Esophagus muscularis mucosa (tissue), 4 donors: ENCODE measurements at regions not wholly inside any gene's neighbourhood (a gene's known extent, or its start where the extent isn't known, plus 50 kb on each side); places are given as distances from the start of the nearest gene placed in this dataset.

Experiments
- DNase-seq: peaks from one replicate; pipeline ENCODE4 v3.0.0-alpha.2; 2017; ENCODE audit errors: extremely low spot score
- H3K27ac ChIP-seq, 4 donors: fragments of 200-600 bp; sonication (generic); replicated peaks in 1 of 4; 1 replicate in 3 of 4; 2 replicates in 1 of 4; pipeline ENCODE4 v1.5.1; 2016 to 2019; ENCODE audit warnings: mild to moderate bottlenecking in 1 of 4
- H3K27me3 ChIP-seq, 4 donors: fragments of 200-600 bp; sonication (generic); one replicate each; pipeline versions ENCODE4 v1.5.1 to v1.6.0; 2016 to 2019
- H3K36me3 ChIP-seq, 4 donors: fragments of 200-600 bp; sonication (generic); one replicate each; pipeline ENCODE4 v1.5.1; 2016 to 2019
- H3K4me1 ChIP-seq, 4 donors: fragments of 200-600 bp; sonication (generic); one replicate each; pipeline ENCODE4 v1.5.1; 2016 to 2019
- H3K4me3 ChIP-seq, 4 donors: fragments of 200-600 bp; sonication (generic); 1 replicate in 2 of 4; 2 replicates in 2 of 4; pipeline ENCODE4 v1.5.1; 2016 to 2019; ENCODE audit warnings: mild to moderate bottlenecking in 4 of 4, moderate library complexity in 1 of 4
- H3K9me3 ChIP-seq, 4 donors: fragments of 200-600 bp; sonication (generic); 1 replicate in 3 of 4; 2 replicates in 1 of 4; pipeline ENCODE4 v1.5.1; 2016 to 2019
- EP300 ChIP-seq: sonication (generic); formaldehyde crosslinking; IDR thresholded peaks from one replicate; pipeline ENCODE4 v1.6.1; 2017; ENCODE audit warnings: antibody characterized with exemption
- POLR2A ChIP-seq: fragments of 450-650 bp; IDR thresholded peaks from one replicate; pipeline ENCODE4 v1.6.1; 2017; ENCODE audit warnings: antibody characterized with exemption, moderate library complexity, mild to moderate bottlenecking, low read depth
- POLR2AphosphoS5 ChIP-seq, 2 donors: sonication (generic); formaldehyde crosslinking; IDR thresholded peaks; one replicate each; pipeline ENCODE4 v1.6.1; 2017; ENCODE audit warnings: antibody characterized with exemption in 2 of 2
- WGBS: methylation state at CpG from one replicate; pipeline ENCODE4 v1.1.5; 2018; 5-methylcytosine and 5-hydroxymethylcytosine counted together
- intact Hi-C: fragments of 100-400 bp; cut with DNase I; formaldehyde crosslinking; loops from one replicate; pipeline ENCODE4 v1.15.1; 2023
- TF ChIP-seq, protein P1 (sequence below), 3 experiments: fragments of 200-600 bp in 2 of 3; fragments of 450-650 bp in 1 of 3; sonication (generic) in 2 of 3; IDR thresholded peaks; one replicate each; pipeline ENCODE4 v1.5.1; 2017 to 2019; ENCODE audit warnings: antibody characterized with exemption in 3 of 3, mild to moderate bottlenecking in 2 of 3, moderate library complexity in 1 of 3

DNA sequence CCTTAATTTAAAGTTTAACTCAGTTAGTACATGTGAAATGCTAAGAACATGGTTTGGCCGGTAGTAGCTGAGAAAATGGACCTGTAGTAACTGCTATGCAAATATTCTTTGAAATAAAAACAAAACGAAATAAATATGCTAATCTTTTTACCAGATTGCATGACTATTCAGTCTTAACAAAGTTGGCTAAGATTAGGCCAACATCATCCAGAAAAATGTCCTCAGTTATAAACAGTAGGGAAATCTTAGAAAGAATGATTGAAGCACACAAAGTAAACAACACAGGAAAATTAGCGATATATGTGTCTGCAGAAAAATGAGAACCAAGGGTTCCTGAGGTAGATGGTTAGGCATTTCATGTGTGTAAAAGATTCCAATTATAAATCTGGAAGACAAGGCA lies 832.1 kb downstream of the TUSC7 start:
- no peaks in the 10 kb centered on the region for H3K36me3 ChIP-seq
- H3K9me3 ChIP-seq = no peaks in the 10 kb centered on the region
- no peaks in the 10 kb centered on the region for H3K27me3 ChIP-seq
- DNase-seq = no peak
- intact Hi-C loops = no loop called here
- H3K4me1 ChIP-seq = no peaks in the 10 kb centered on the region
- H3K4me3 ChIP-seq = no peak overlapping the region
- TF ChIP-seq POLR2A (no peak), POLR2AphosphoS5 (IDR thresholded peaks at IDR 0.05) (no peak), EP300 (no peak)
- TF ChIP-seq, protein P1, sequence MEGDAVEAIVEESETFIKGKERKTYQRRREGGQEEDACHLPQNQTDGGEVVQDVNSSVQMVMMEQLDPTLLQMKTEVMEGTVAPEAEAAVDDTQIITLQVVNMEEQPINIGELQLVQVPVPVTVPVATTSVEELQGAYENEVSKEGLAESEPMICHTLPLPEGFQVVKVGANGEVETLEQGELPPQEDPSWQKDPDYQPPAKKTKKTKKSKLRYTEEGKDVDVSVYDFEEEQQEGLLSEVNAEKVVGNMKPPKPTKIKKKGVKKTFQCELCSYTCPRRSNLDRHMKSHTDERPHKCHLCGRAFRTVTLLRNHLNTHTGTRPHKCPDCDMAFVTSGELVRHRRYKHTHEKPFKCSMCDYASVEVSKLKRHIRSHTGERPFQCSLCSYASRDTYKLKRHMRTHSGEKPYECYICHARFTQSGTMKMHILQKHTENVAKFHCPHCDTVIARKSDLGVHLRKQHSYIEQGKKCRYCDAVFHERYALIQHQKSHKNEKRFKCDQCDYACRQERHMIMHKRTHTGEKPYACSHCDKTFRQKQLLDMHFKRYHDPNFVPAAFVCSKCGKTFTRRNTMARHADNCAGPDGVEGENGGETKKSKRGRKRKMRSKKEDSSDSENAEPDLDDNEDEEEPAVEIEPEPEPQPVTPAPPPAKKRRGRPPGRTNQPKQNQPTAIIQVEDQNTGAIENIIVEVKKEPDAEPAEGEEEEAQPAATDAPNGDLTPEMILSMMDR (IDR thresholded peaks at IDR 0.05) = no peak
- no peak overlapping the region for H3K27ac ChIP-seq
- WGBS = 85% methylated on average over 3 of the region's 3 CpGs

DNA sequence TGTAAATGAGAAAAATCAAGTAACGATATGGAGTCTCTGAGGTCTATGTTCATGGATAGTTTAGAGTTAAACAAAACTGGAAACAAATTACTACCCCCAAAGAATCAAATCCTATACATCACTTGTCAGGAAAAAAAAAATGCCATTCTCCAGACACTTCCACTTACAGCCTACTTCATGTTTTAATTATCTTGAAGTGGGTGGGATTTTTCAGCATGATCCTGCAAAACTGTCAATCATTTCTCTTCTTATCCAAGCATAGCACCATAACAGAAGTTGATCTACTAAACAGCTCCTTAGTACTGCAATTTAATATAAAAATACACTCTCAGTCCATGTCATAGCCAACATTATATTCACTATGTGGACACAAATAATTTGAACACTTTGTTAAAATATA lies 833.9 kb downstream of the TUSC7 start:
- Histone ChIP-seq H3K4me1 (no peaks in the 10 kb centered on the region), H3K27ac (no peak overlapping the region), H3K4me3 (no peak overlapping the region), H3K9me3 (no peaks in the 10 kb centered on the region), H3K27me3 (no peaks in the 10 kb centered on the region), H3K36me3 (no peaks in the 10 kb centered on the region)
- intact Hi-C loops = no loop called here
- 89% methylated on average over 1 of the region's 1 CpG for WGBS
- DNase-seq = no peak
- TF ChIP-seq, protein P1 (IDR thresholded peaks at IDR 0.05) = no peak
- TF ChIP-seq POLR2A (no peak), POLR2AphosphoS5 (IDR thresholded peaks at IDR 0.05) (no peak), EP300 (no peak)

DNA sequence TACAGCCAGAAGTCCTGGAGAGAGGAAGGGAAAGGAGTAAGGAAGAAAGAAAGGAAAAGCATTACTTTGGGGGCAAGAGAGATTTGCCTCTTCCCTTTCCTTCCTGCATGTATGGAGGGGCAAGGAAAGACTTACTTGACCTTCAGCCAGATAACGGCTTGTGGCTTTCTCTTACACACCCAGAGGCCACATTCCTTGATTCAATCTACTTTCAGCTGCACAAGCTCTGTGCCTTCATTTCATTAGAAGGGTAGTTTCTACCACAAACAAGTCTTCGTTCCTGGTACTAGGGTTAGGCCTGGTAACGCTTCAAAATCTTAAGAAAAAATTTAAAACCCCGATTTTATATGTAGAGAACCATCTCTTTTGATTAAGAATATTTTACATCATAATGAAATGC lies 835.9 kb downstream of the TUSC7 start:
- Histone ChIP-seq H3K27me3 (no peaks in the 10 kb centered on the region), H3K27ac (no peak overlapping the region), H3K4me1 (no peaks in the 10 kb centered on the region), H3K36me3 (no peaks in the 10 kb centered on the region), H3K4me3 (no peak overlapping the region), H3K9me3 (no peaks in the 10 kb centered on the region)
- WGBS = 89% methylated on average over 4 of the region's 4 CpGs
- intact Hi-C loops = no loop called here
- no peak for TF ChIP-seq POLR2AphosphoS5 (IDR thresholded peaks at IDR 0.05)
- TF ChIP-seq EP300 = no peak
- TF ChIP-seq, protein P1 (IDR thresholded peaks at IDR 0.05) = no peak
- TF ChIP-seq POLR2A = no peak
- DNase-seq = no peak

DNA sequence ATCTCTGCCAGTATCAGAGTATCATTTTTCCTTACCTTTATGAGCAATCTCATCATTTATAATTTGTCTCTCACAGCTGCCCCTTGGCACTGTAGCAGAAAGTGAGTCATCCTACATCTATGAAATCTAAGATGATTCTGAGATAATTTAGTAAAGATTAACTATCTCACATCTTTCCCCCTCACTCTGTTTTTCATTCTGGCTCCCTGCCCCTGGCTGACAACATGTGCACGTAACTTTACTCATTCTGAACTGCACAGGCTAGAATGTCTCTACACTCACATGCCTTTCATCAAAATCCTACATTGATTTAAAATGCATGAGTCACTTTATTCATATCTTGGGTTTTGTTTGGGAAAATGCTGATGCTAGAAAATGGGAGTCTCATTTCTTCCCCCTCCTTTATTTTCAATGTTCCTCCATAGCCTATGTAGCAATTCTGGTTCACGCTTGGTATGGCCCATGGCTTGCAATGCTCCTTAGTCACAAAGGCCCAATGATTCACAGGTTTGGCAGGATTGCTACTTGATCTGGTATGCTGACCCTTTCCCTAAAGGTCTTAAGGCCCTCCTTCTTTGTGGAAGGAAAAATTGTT lies 838.5 kb downstream of the TUSC7 start:
- Histone ChIP-seq H3K4me3 (no peak overlapping the region), H3K9me3 (no peaks in the 10 kb centered on the region), H3K36me3 (no peaks in the 10 kb centered on the region), H3K27ac (no peak overlapping the region), H3K27me3 (no peaks in the 10 kb centered on the region), H3K4me1 (no peaks in the 10 kb centered on the region)
- no peak for TF ChIP-seq POLR2AphosphoS5 (IDR thresholded peaks at IDR 0.05)
- no peak for TF ChIP-seq EP300
- TF ChIP-seq, protein P1 (IDR thresholded peaks at IDR 0.05) = no peak
- TF ChIP-seq POLR2A = no peak
- 68% methylated on average over 2 of the region's 2 CpGs for WGBS
- intact Hi-C loops = no loop called here
- no peak for DNase-seq

DNA sequence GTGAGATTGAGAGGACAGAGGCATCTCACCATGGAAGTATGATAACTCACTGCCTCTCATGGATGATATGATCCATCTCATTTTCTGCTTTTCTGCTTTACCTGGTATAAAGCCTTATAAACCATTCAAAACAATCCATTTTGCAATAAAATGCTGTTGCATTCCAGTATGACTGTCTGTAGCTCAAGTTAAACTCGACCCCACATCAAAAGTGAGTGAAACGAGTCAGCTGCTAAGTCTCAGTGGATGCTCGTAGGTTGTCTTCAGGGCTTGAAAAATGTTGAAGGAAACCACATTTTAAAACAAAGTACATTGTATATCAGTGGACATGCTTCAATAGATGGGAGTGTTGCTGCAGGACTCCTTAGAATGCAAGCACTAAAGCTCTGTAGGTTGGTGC lies 839.0 kb downstream of the TUSC7 start:
- Histone ChIP-seq H3K27ac (no peak overlapping the region), H3K9me3 (no peaks in the 10 kb centered on the region), H3K4me1 (no peaks in the 10 kb centered on the region), H3K27me3 (no peaks in the 10 kb centered on the region), H3K4me3 (no peak overlapping the region), H3K36me3 (no peaks in the 10 kb centered on the region)
- no peak for DNase-seq
- intact Hi-C loops = no loop called here
- 81% methylated on average over 3 of the region's 3 CpGs for WGBS
- TF ChIP-seq POLR2AphosphoS5 (IDR thresholded peaks at IDR 0.05) = no peak
- TF ChIP-seq POLR2A = no peak
- TF ChIP-seq EP300 = no peak
- TF ChIP-seq, protein P1 (IDR thresholded peaks at IDR 0.05) = no peak
